Tibial nerve (tissue), 4 donors: ENCODE measurements at regions not wholly inside any gene's neighbourhood (a gene's known extent, or its start where the extent isn't known, plus 50 kb on each side); places are given as distances from the start of the nearest gene placed in this dataset.

Experiments used
- DNase-seq, 2 donors: peaks; one replicate each; pipeline ENCODE4 v3.0.0-alpha.2; 2019; ENCODE audit warnings: low spot score in 2 of 2
- H3K27ac ChIP-seq, 4 donors: fragments of 200-600 bp; sonication (generic) in 3 of 4; one replicate each; pipeline ENCODE4 v1.5.1; 2017 to 2019; ENCODE audit warnings: mild to moderate bottlenecking in 1 of 4
- H3K27me3 ChIP-seq, 2 donors: fragments of 200-600 bp; sonication (generic) in 1 of 2; one replicate each; pipeline versions ENCODE4 v1.5.1 to v1.6.0; 2017 to 2019
- H3K36me3 ChIP-seq, 3 donors: fragments of 200-600 bp; sonication (generic); one replicate each; pipeline ENCODE4 v1.5.1; 2018 to 2019
- H3K4me1 ChIP-seq, 4 donors: fragments of 200-600 bp; sonication (generic) in 3 of 4; one replicate each; pipeline ENCODE4 v1.5.1; 2017 to 2019
- H3K4me3 ChIP-seq, 4 donors: fragments of 200-600 bp; sonication (generic) in 3 of 4; one replicate each; pipeline ENCODE4 v1.5.1; 2017 to 2019; ENCODE audit warnings: mild to moderate bottlenecking in 1 of 4, moderate library complexity in 1 of 4
- H3K9me3 ChIP-seq, 4 donors: fragments of 200-600 bp; sonication (generic) in 3 of 4; one replicate each; pipeline ENCODE4 v1.5.1; 2017 to 2019
- CTCF ChIP-seq, 5 experiments: fragments of 200-600 bp in 3 of 5; fragments of 450-650 bp in 2 of 5; sonication (generic) in 3 of 5; IDR thresholded peaks; one replicate each; pipeline ENCODE4 v1.5.1; 2016 to 2019; ENCODE audit warnings: antibody characterized with exemption in 5 of 5, mild to moderate bottlenecking in 3 of 5, moderate library complexity in 2 of 5
- EP300 ChIP-seq, 2 donors: sonication (generic); formaldehyde crosslinking; IDR thresholded peaks; one replicate each; pipeline ENCODE4 v1.6.1; 2017; ENCODE audit warnings: antibody characterized with exemption in 2 of 2, mild to moderate bottlenecking in 1 of 2
- POLR2A ChIP-seq, 2 donors: fragments of 450-650 bp; IDR thresholded peaks; one replicate each; pipeline ENCODE4 v1.6.1; 2017; ENCODE audit warnings: antibody characterized with exemption in 2 of 2, mild to moderate bottlenecking in 2 of 2, moderate library complexity in 2 of 2
- WGBS, 2 donors: methylation state at CpG; one replicate each; pipeline ENCODE4 v1.1.5; 2018; 5-methylcytosine and 5-hydroxymethylcytosine counted together

GRCh38 chr4:178339769-178340168 lies 897.5 kb upstream of the AGA start:
- Histone ChIP-seq H3K27me3 (no peaks in the 10 kb centered on the region), H3K4me1 (no peaks in the 10 kb centered on the region), H3K27ac (no peak overlapping the region), H3K4me3 (no peak overlapping the region), H3K36me3 (no peaks in the 10 kb centered on the region), H3K9me3 (no peaks in the 10 kb centered on the region)
- DNase-seq, result no peak
- no peak for TF ChIP-seq POLR2A (IDR thresholded peaks at IDR 0.05)
- TF ChIP-seq EP300 (IDR thresholded peaks at IDR 0.05), result no peak
- no peak for TF ChIP-seq CTCF (IDR thresholded peaks at IDR 0.05)

- TF ChIP-seq EP300 (IDR thresholded peaks at IDR 0.05), result no peak
- TF ChIP-seq CTCF (IDR thresholded peaks at IDR 0.05), result no peak
- TF ChIP-seq POLR2A (IDR thresholded peaks at IDR 0.05), result no peak
- Histone ChIP-seq H3K4me1 (no peaks in the 10 kb centered on the region), H3K9me3 (no peaks in the 10 kb centered on the region), H3K27me3 (no peaks in the 10 kb centered on the region), H3K27ac (no peak overlapping the region), H3K4me3 (no peak overlapping the region), H3K36me3 (no peaks in the 10 kb centered on the region)
- 89 to 93% methylated on average over 7 of the region's 7 CpGs for WGBS, 2 donors
- no peak for DNase-seq
These were observed 898.2 kb upstream of the AGA start for GRCh38 chr4:178340468-178340867.

- no peak for DNase-seq
- Histone ChIP-seq H3K4me1 (no peaks in the 10 kb centered on the region), H3K36me3 (no peaks in the 10 kb centered on the region), H3K27me3 (no peaks in the 10 kb centered on the region), H3K27ac (no peak overlapping the region), H3K4me3 (no peak overlapping the region), H3K9me3 (no peaks in the 10 kb centered on the region)
- TF ChIP-seq EP300 (IDR thresholded peaks at IDR 0.05) (no peak), CTCF (IDR thresholded peaks at IDR 0.05) (no peak), POLR2A (IDR thresholded peaks at IDR 0.05) (no peak)
These were observed 901.9 kb upstream of the AGA start for GRCh38 chr4:178344096-178344495.

GRCh38 chr4:178347111-178347510 lies 904.9 kb upstream of the AGA start:
- no peak for DNase-seq
- H3K27me3 ChIP-seq, result no peaks in the 10 kb centered on the region
- H3K9me3 ChIP-seq, result no peaks in the 10 kb centered on the region
- H3K4me3 ChIP-seq, result no peak overlapping the region
- H3K36me3 ChIP-seq, result no peaks in the 10 kb centered on the region
- H3K4me1 ChIP-seq, result no peaks in the 10 kb centered on the region
- H3K27ac ChIP-seq, result no peak overlapping the region
- TF ChIP-seq CTCF (IDR thresholded peaks at IDR 0.05), result no peak
- TF ChIP-seq POLR2A (IDR thresholded peaks at IDR 0.05), result no peak
- TF ChIP-seq EP300 (IDR thresholded peaks at IDR 0.05), result no peak

- Histone ChIP-seq H3K9me3 (no peaks in the 10 kb centered on the region), H3K4me3 (no peak overlapping the region), H3K36me3 (no peaks in the 10 kb centered on the region), H3K27ac (no peak overlapping the region), H3K27me3 (no peaks in the 10 kb centered on the region), H3K4me1 (no peaks in the 10 kb centered on the region)
- WGBS, 2 donors, result 61 to 72% methylated on average over 4 of the region's 4 CpGs
- TF ChIP-seq POLR2A (IDR thresholded peaks at IDR 0.05) (no peak), EP300 (IDR thresholded peaks at IDR 0.05) (no peak), CTCF (IDR thresholded peaks at IDR 0.05) (no peak)
- no peak for DNase-seq
These were observed 907.4 kb upstream of the AGA start for GRCh38 chr4:178349601-178350000.
